Astrocyte (in vitro differentiated cells and primary cell): ENCODE measurements at regions not wholly inside any gene's neighbourhood (a gene's known extent, or its start where the extent isn't known, plus 50 kb on each side); places are given as distances from the start of the nearest gene placed in this dataset.

ENCODE experiments used
- DNase-seq: peaks from one replicate; pipeline ENCODE4 v3.0.0-alpha.2; 2010; ENCODE audit warnings: low read depth
- FAIRE-seq: peaks from 2 replicates; lab custom pipeline; 2011; peaks lifted over from hg19 to GRCh38; lab: Jason Lieb, UNC
- H2AFZ ChIP-seq: 2 replicates; pipeline ENCODE4 v1.6.0; 2012; ENCODE audit warnings: low read depth, low read length, inconsistent platforms
- H3K27ac ChIP-seq: 2 replicates; pipeline ENCODE4 v1.5.1; 2011; ENCODE audit warnings: low read depth, low read length, inconsistent platforms
- H3K27me3 ChIP-seq: 2 replicates; pipeline ENCODE4 v1.6.0; 2011; ENCODE audit warnings: low read length, inconsistent platforms; ENCODE audit not compliant: insufficient read depth
- H3K36me3 ChIP-seq: 2 replicates; pipeline ENCODE4 v1.5.1; 2011; ENCODE audit warnings: low read length, inconsistent platforms; ENCODE audit not compliant: insufficient read depth
- H3K4me1 ChIP-seq: 2 replicates; pipeline ENCODE4 v1.5.1; 2011; ENCODE audit warnings: low read length, inconsistent platforms; ENCODE audit not compliant: insufficient read depth
- H3K4me2 ChIP-seq: 2 replicates; pipeline ENCODE4 v1.6.0; 2012; ENCODE audit warnings: low read length, inconsistent platforms
- H3K4me3 ChIP-seq: 2 replicates; pipeline ENCODE4 v1.5.1; 2011; ENCODE audit warnings: low read depth, mild to moderate bottlenecking, low read length, inconsistent platforms; ENCODE audit not compliant: insufficient read depth
- H3K79me2 ChIP-seq: 2 replicates; pipeline ENCODE4 v1.6.0; 2012; ENCODE audit warnings: mild to moderate bottlenecking, low read length, inconsistent platforms; ENCODE audit not compliant: insufficient read depth
- H3K9ac ChIP-seq: 2 replicates; pipeline ENCODE4 v1.6.0; 2012; ENCODE audit warnings: mild to moderate bottlenecking, low read length, inconsistent platforms
- H3K9me3 ChIP-seq: 2 replicates; pipeline ENCODE4 v1.5.1; 2012; ENCODE audit warnings: low read depth, mild to moderate bottlenecking, low read length, inconsistent platforms; ENCODE audit not compliant: insufficient read depth
- H4K20me1 ChIP-seq: 2 replicates; pipeline ENCODE4 v1.6.0; 2012; ENCODE audit warnings: low read length, inconsistent platforms; ENCODE audit not compliant: insufficient read depth
- H3K27ac Mint-ChIP-seq: one replicate; pipeline ENCODE4 v1.8.0; 2021; ENCODE audit warnings: mild to moderate bottlenecking, mixed read lengths; ENCODE audit not compliant: unreplicated experiment
- H3K27me3 Mint-ChIP-seq: one replicate; pipeline ENCODE4 v1.8.0; 2021; ENCODE audit warnings: low read depth, mixed read lengths; ENCODE audit not compliant: unreplicated experiment
- H3K36me3 Mint-ChIP-seq: one replicate; pipeline ENCODE4 v1.8.0; 2021; ENCODE audit warnings: low read depth, mixed read lengths; ENCODE audit not compliant: unreplicated experiment
- H3K4me1 Mint-ChIP-seq: one replicate; pipeline ENCODE4 v1.8.0; 2021; ENCODE audit warnings: low read depth, mixed read lengths; ENCODE audit not compliant: unreplicated experiment
- H3K4me3 Mint-ChIP-seq: one replicate; pipeline ENCODE4 v1.8.0; 2021; ENCODE audit warnings: mild to moderate bottlenecking, moderate library complexity, mixed read lengths; ENCODE audit not compliant: unreplicated experiment
- H3K9me3 Mint-ChIP-seq: one replicate; pipeline ENCODE4 v1.8.0; 2021; ENCODE audit warnings: mild to moderate bottlenecking, mixed read lengths; ENCODE audit not compliant: unreplicated experiment
- EZH2 ChIP-seq: IDR thresholded peaks from 2 replicates; pipeline ENCODE4 v1.6.1; 2012; ENCODE audit warnings: mild to moderate bottlenecking, low read length, inconsistent platforms; ENCODE audit not compliant: insufficient read depth
- TF ChIP-seq, protein P1 (sequence below): IDR thresholded peaks from 2 replicates; pipeline ENCODE4 v1.5.1; 2011; ENCODE audit warnings: low read depth, mild to moderate bottlenecking, inconsistent platforms, low read length, moderate library complexity; ENCODE audit not compliant: insufficient read depth

DNA sequence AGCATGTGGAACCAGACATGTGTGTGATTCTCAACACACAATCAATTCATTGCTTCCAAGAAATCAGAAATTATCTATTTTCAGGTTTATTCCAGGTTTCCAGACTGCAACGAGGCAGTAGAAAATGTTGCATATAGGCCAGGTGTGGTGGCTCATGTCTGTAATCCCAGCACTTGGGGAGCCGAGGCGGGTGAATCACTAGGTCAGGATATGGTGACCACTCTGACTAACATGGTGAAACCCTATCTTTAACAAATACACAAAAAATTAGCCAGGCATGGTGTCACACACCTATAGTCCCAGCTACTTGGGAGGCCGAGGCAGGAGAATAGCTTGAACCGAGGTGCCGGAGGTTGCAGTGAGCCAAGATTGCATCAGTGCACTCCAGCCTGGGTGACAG is 1289.9 kb downstream of the NLGN4Y start:
- no peaks in the 10 kb centered on the region for H3K9me3 ChIP-seq
- FAIRE-seq (no peak), DNase-seq (no peak)
- Mint-ChIP-seq H3K4me1 (no peaks in the 10 kb centered on the region), H3K36me3 (no peaks in the 10 kb centered on the region), H3K27ac (no peak overlapping the region), H3K9me3 (peaks cover 5% of the 10 kb centered on the region), H3K27me3 (no peaks in the 10 kb centered on the region), H3K4me3 (no peak overlapping the region)
- no peaks in the 10 kb centered on the region for H3K36me3 ChIP-seq
- no peaks in the 10 kb centered on the region for H3K79me2 ChIP-seq
- H3K9ac ChIP-seq, result no peak overlapping the region
- no peaks in the 10 kb centered on the region for H3K27me3 ChIP-seq
- no peaks in the 10 kb centered on the region for H4K20me1 ChIP-seq
- H2AFZ ChIP-seq, result no peak overlapping the region
- H3K4me2 ChIP-seq, result no peak overlapping the region
- H3K27ac ChIP-seq, result no peak overlapping the region
- H3K4me1 ChIP-seq, result no peaks in the 10 kb centered on the region
- TF ChIP-seq EZH2, result no peak
- TF ChIP-seq, protein P1, sequence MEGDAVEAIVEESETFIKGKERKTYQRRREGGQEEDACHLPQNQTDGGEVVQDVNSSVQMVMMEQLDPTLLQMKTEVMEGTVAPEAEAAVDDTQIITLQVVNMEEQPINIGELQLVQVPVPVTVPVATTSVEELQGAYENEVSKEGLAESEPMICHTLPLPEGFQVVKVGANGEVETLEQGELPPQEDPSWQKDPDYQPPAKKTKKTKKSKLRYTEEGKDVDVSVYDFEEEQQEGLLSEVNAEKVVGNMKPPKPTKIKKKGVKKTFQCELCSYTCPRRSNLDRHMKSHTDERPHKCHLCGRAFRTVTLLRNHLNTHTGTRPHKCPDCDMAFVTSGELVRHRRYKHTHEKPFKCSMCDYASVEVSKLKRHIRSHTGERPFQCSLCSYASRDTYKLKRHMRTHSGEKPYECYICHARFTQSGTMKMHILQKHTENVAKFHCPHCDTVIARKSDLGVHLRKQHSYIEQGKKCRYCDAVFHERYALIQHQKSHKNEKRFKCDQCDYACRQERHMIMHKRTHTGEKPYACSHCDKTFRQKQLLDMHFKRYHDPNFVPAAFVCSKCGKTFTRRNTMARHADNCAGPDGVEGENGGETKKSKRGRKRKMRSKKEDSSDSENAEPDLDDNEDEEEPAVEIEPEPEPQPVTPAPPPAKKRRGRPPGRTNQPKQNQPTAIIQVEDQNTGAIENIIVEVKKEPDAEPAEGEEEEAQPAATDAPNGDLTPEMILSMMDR, result no peak
- H3K4me3 ChIP-seq, result no peak overlapping the region
